HepG2 (cell line): ENCODE measurements at regions not wholly inside any gene's neighbourhood (a gene's known extent, or its start where the extent isn't known, plus 50 kb on each side); places are given as distances from the start of the nearest gene placed in this dataset.

Experiments
- CTCF ChIP-seq: sonication (generic); formaldehyde crosslinking; IDR thresholded peaks from 2 replicates; pipeline ENCODE4 v1.5.0; 2020; ENCODE audit warnings: mild to moderate bottlenecking, missing genetic modification reagents, moderate library complexity
- RAD21 ChIP-seq: fragments of 450-650 bp; formaldehyde crosslinking; IDR thresholded peaks from 2 replicates; pipeline ENCODE4 v1.5.0; 2020; ENCODE audit warnings: mild to moderate bottlenecking
- SETDB1 ChIP-seq: sonication (generic); formaldehyde crosslinking; IDR thresholded peaks from 2 replicates; pipeline ENCODE4 v1.5.1; 2020; ENCODE audit warnings: missing genetic modification reagents, mild to moderate bottlenecking, borderline replicate concordance
- TEF ChIP-seq: sonication (generic); formaldehyde crosslinking; IDR thresholded peaks from 2 replicates; pipeline ENCODE4 v1.5.0; 2020; ENCODE audit warnings: missing genetic modification reagents
- YEATS4 ChIP-seq: sonication (generic); formaldehyde crosslinking; IDR thresholded peaks from 2 replicates; pipeline ENCODE4 v1.4.0; 2020; ENCODE audit warnings: missing genetic modification reagents, borderline replicate concordance
- ZNF574 ChIP-seq: sonication (generic); formaldehyde crosslinking; IDR thresholded peaks from 2 replicates; pipeline ENCODE4 v1.4.0; 2020; ENCODE audit warnings: missing genetic modification reagents
- ZNF644 ChIP-seq: IDR thresholded peaks from 2 replicates; pipeline ENCODE4 v1.6.1; 2016; ENCODE audit warnings: low read depth
- ZNF784 ChIP-seq: sonication (generic); formaldehyde crosslinking; IDR thresholded peaks from 2 replicates; pipeline ENCODE4 v1.5.1; 2020; ENCODE audit warnings: missing genetic modification reagents, mild to moderate bottlenecking, borderline replicate concordance

- TF ChIP-seq ZNF784 (CRISPR knock-in tag): no peak
- TF ChIP-seq ZNF574 (CRISPR knock-in tag): 0 out of 2 replicates have a peak, but pooled peaks have one; percentile 16
- TF ChIP-seq CTCF (CRISPR knock-in tag): peak; percentile 70
- TF ChIP-seq YEATS4 (CRISPR knock-in tag): 0 out of 2 replicates have a peak, but pooled peaks have one; percentile 43
- no peak for TF ChIP-seq TEF (CRISPR knock-in tag)
- TF ChIP-seq RAD21: peak; percentile 62
- TF ChIP-seq ZNF644: 0 out of 2 replicates have a peak, but pooled peaks have one; percentile 31
- TF ChIP-seq SETDB1 (CRISPR knock-in tag): no peak
These were observed 175.7 kb upstream of the KBTBD8 start (continued) for GRCh38 chr3:66822186-66823008.
